Mesothelial cell of epicardium (in vitro differentiated cells): ENCODE measurements at regions not wholly inside any gene's neighbourhood (a gene's known extent, or its start where the extent isn't known, plus 50 kb on each side); places are given as distances from the start of the nearest gene placed in this dataset.
"Not testable (repeated sequence)": the region's sequence is repeated elsewhere in the genome, so short reads cannot be mapped to it uniquely, and the experiment has no call there.

ENCODE experiments used
- DNase-seq, 2 experiments: peaks; one replicate each; pipeline ENCODE4 v3.0.0; 2021; ENCODE audit warnings: low spot score in 2 of 2; ENCODE audit not compliant: unreplicated experiment in 2 of 2
- H3K27ac Mint-ChIP-seq: 2 replicates; pipeline ENCODE4 v1.8.0; 2021; ENCODE audit warnings: mixed read lengths
- H3K27me3 Mint-ChIP-seq: 2 replicates; pipeline ENCODE4 v1.8.0; 2021; ENCODE audit warnings: low read depth, mixed read lengths
- H3K36me3 Mint-ChIP-seq: 2 replicates; pipeline ENCODE4 v1.8.0; 2021; ENCODE audit warnings: mixed read lengths
- H3K4me1 Mint-ChIP-seq: 2 replicates; pipeline ENCODE4 v1.8.0; 2021; ENCODE audit warnings: mixed read lengths
- H3K4me3 Mint-ChIP-seq: 2 replicates; pipeline ENCODE4 v1.8.0; 2021; ENCODE audit warnings: mild to moderate bottlenecking, moderate library complexity, mixed read lengths
- H3K9me3 Mint-ChIP-seq: 2 replicates; pipeline ENCODE4 v1.8.0; 2021; ENCODE audit warnings: mixed read lengths
- CTCF ChIP-seq: fragments of 200-600 bp; sonication (generic); IDR thresholded peaks from one replicate; pipeline ENCODE4 v1.5.0; 2021; ENCODE audit warnings: antibody characterized with exemption; ENCODE audit not compliant: unreplicated experiment

- DNase-seq, result no peak
- Mint-ChIP-seq H3K27me3 (no peaks in the 10 kb centered on the region), H3K4me1 (no peaks in the 10 kb centered on the region), H3K27ac (no peak overlapping the region), H3K36me3 (no peaks in the 10 kb centered on the region), H3K4me3 (no peak overlapping the region), H3K9me3 (peaks cover 37% of the 10 kb centered on the region)
- TF ChIP-seq CTCF, result no peak
Measured at GRCh38 chrX:45554736-45555135, 354.1 kb upstream of the DIPK2B start.

- H3K36me3 Mint-ChIP-seq, result no peaks in the 10 kb centered on the region
- no peak overlapping the region for H3K4me3 Mint-ChIP-seq
- no peaks in the 10 kb centered on the region for H3K4me1 Mint-ChIP-seq
- H3K27me3 Mint-ChIP-seq, result no peaks in the 10 kb centered on the region
- no peak for DNase-seq
- peaks cover 39% of the 10 kb centered on the region for H3K9me3 Mint-ChIP-seq
- no peak for TF ChIP-seq CTCF
- no peak overlapping the region for H3K27ac Mint-ChIP-seq
Measured at GRCh38 chrX:45553417-45553816, 352.7 kb upstream of the DIPK2B start.

DNA sequence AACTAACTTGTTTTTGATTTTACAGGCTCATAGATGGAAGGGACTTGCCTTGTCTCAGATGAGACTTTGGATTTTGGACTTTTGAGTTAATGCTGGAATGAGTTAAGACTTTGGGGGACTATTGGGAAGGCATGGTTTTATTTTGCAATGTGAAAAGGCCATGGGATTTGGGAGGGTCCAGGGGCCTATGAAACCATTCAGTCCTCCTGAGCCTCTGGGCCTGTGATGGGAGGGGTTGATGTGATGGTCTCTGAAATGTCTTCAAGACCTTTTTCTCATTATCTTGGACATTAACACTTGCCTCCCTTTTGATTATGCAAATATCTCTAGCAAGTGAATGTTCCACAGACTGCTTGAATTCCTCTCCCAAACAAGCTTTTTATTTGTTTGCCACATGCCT lies 346.0 kb upstream of the DIPK2B start:
- not testable (repeated sequence) for DNase-seq, H3K36me3 Mint-ChIP-seq, H3K27ac Mint-ChIP-seq, H3K27me3 Mint-ChIP-seq, H3K4me1 Mint-ChIP-seq, H3K4me3 Mint-ChIP-seq
- H3K9me3 Mint-ChIP-seq, result peaks cover 53% of the 10 kb centered on the region

DNA sequence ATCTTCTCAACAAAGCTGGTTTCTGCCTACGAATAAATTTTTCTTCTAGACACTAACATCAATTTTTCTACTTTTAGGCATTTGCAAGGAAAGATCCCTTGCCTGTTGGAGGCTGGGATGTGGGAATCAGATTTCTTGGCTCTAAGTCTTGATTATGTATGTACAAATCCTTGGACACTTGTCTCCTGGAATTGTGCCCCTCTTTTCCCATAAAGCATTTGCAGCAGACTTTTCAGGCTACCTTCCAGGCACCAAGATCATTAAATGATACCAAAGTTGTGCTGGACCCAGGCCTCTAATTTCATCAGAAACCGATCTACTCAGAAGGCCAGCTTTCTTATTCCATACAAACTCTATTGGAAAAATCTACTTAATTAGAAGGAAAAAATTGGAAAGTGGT lies 339.5 kb upstream of the DIPK2B start:
- DNase-seq, result no peak
- Mint-ChIP-seq H3K4me1 (no peaks in the 10 kb centered on the region), H3K36me3 (peaks cover 3% of the 10 kb centered on the region), H3K9me3 (peaks cover 62% of the 10 kb centered on the region), H3K27ac (no peak overlapping the region), H3K27me3 (no peaks in the 10 kb centered on the region), H3K4me3 (no peak overlapping the region)
- no peak for TF ChIP-seq CTCF

DNA sequence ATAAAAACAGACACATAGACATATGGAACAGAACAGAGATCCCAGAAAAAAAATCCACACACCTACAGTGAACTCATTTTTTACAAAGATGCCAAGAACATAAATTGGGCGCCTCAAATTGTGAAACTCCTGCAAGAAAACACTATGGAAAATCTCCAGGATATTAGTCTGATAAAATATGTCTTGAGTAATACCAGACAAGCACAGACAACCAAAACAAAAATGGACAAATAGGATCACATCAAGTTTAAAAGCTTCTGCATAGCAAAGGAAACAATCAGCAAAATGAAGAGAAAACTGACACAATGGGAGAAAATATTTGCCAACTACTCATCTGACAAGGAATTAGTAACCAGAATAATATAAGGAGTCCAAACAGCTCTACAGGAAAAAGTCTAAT lies 337.3 kb upstream of the DIPK2B start:
- Mint-ChIP-seq H3K9me3 (peaks cover 62% of the 10 kb centered on the region), H3K4me3 (no peak overlapping the region), H3K27me3 (no peaks in the 10 kb centered on the region), H3K4me1 (no peaks in the 10 kb centered on the region), H3K27ac (no peak overlapping the region), H3K36me3 (peaks cover 2% of the 10 kb centered on the region)
- TF ChIP-seq CTCF, result no peak
- no peak for DNase-seq

- Mint-ChIP-seq H3K4me1 (no peaks in the 10 kb centered on the region), H3K27me3 (no peaks in the 10 kb centered on the region), H3K36me3 (no peaks in the 10 kb centered on the region), H3K4me3 (no peak overlapping the region), H3K9me3 (peaks cover 45% of the 10 kb centered on the region), H3K27ac (no peak overlapping the region)
- DNase-seq, result no peak
- no peak for TF ChIP-seq CTCF
Measured at GRCh38 chrX:45527834-45528233, 327.2 kb upstream of the DIPK2B start.
